SU-DHL-6 (cell line): ENCODE measurements at regions not wholly inside any gene's neighbourhood (a gene's known extent, or its start where the extent isn't known, plus 50 kb on each side); places are given as distances from the start of the nearest gene placed in this dataset.

ENCODE experiments used
- H2AFZ ChIP-seq: fragments of 200-600 bp; sonication (generic); 2 replicates; pipeline ENCODE4 v1.6.1; 2014; ENCODE audit warnings: low read depth, mild to moderate bottlenecking, moderate library complexity, mixed read lengths, antibody characterized with exemption, low read length; ENCODE audit not compliant: severe bottlenecking
- H3F3A ChIP-seq: fragments of 200-600 bp; shearing (Covaris generic); 2 replicates; pipeline ENCODE4 v1.6.0; 2016; ENCODE audit warnings: antibody characterized with exemption, mild to moderate bottlenecking; ENCODE audit not compliant: insufficient read depth
- H3K27ac ChIP-seq: fragments of 200-600 bp; sonication (generic); 2 replicates; pipeline ENCODE4 v1.5.1; 2016; ENCODE audit warnings: low read depth, mild to moderate bottlenecking, low read length, moderate library complexity, mixed read lengths
- H3K27me3 ChIP-seq: fragments of 200-600 bp; sonication (generic), shearing (Covaris generic); 2 replicates; pipeline ENCODE4 v1.6.0; 2014; ENCODE audit warnings: mild to moderate bottlenecking, low read length
- H3K36me3 ChIP-seq: fragments of 200-600 bp; sonication (generic); 2 replicates; pipeline ENCODE4 v1.6.1; 2014; ENCODE audit warnings: mild to moderate bottlenecking, low read length, mixed read lengths
- H3K4me2 ChIP-seq: fragments of 300-600, 200-600 bp; shearing (Covaris generic), sonication (generic); 2 replicates; pipeline ENCODE4 v1.6.0; 2014; ENCODE audit warnings: low read length, low read depth, mild to moderate bottlenecking; ENCODE audit not compliant: poor library complexity, severe bottlenecking
- H3K4me3 ChIP-seq: fragments of 200-600 bp; sonication (generic); 2 replicates; pipeline ENCODE4 v1.5.1; 2014; ENCODE audit warnings: antibody characterized with exemption, low read length, mild to moderate bottlenecking, mixed read lengths; ENCODE audit not compliant: insufficient read depth, poor library complexity, severe bottlenecking
- H3K79me2 ChIP-seq: fragments of 200-600 bp; sonication (generic); 2 replicates; pipeline ENCODE4 v1.6.1; 2014; ENCODE audit warnings: mild to moderate bottlenecking, low read length, moderate library complexity; ENCODE audit not compliant: insufficient read depth
- H3K9ac ChIP-seq: fragments of 200-600 bp; sonication (generic); 2 replicates; pipeline ENCODE4 v1.7.0; 2014; ENCODE audit warnings: mild to moderate bottlenecking, low read length
- H3K9me2 ChIP-seq: fragments of 200-600 bp; sonication (generic); replicated peaks from 2 replicates; pipeline ENCODE4 v1.6.1; 2014; ENCODE audit warnings: low read length; ENCODE audit not compliant: insufficient read depth
- H3K9me3 ChIP-seq: fragments of 200-600 bp; sonication (generic); 2 replicates; pipeline ENCODE4 v1.6.1; 2014; ENCODE audit warnings: low read length, mixed read lengths; ENCODE audit not compliant: insufficient read depth
- H4K20me1 ChIP-seq: fragments of 200-600 bp; sonication (generic); 2 replicates; pipeline ENCODE4 v1.6.1; 2014; ENCODE audit warnings: low read depth, mild to moderate bottlenecking, antibody characterized with exemption, low read length, moderate library complexity, mixed read lengths
- EZH2phosphoT487 ChIP-seq: fragments of 200-600 bp; sonication (generic), shearing (Covaris generic); conservative IDR thresholded peaks from 2 replicates; pipeline ENCODE4 v1.6.1; 2018; ENCODE audit warnings: mild to moderate bottlenecking, antibody characterized with exemption, low read length, moderate library complexity, mixed read lengths
- TF ChIP-seq, protein P1 (sequence below): fragments of 200-600 bp; sonication (generic); IDR thresholded peaks from one replicate; pipeline ENCODE4 v1.5.1; 2017; ENCODE audit warnings: antibody characterized with exemption, mild to moderate bottlenecking, low read length, moderate library complexity; ENCODE audit not compliant: insufficient read depth, poor library complexity, severe bottlenecking

DNA sequence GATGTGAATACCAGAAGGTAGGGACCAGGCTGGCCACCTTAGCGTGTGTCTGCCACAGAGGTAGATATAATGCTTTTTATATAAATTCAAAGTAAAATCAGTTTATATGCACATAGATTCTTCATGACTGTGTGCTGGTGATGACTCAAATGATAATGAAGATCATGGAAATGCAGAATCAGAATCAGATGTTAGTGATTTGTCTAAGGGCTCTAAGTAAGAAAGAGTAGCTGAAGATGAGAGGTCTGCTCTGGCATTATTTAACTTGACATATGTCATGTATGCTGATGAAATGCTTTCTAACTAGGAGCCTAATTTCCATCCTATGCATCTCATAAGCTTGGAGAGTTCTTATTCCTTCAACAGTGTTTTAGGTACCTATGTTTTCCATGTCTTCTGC lies 50.3 kb upstream of the DPH6 start:
- no peak for TF ChIP-seq EZH2phosphoT487
- TF ChIP-seq, protein P1, sequence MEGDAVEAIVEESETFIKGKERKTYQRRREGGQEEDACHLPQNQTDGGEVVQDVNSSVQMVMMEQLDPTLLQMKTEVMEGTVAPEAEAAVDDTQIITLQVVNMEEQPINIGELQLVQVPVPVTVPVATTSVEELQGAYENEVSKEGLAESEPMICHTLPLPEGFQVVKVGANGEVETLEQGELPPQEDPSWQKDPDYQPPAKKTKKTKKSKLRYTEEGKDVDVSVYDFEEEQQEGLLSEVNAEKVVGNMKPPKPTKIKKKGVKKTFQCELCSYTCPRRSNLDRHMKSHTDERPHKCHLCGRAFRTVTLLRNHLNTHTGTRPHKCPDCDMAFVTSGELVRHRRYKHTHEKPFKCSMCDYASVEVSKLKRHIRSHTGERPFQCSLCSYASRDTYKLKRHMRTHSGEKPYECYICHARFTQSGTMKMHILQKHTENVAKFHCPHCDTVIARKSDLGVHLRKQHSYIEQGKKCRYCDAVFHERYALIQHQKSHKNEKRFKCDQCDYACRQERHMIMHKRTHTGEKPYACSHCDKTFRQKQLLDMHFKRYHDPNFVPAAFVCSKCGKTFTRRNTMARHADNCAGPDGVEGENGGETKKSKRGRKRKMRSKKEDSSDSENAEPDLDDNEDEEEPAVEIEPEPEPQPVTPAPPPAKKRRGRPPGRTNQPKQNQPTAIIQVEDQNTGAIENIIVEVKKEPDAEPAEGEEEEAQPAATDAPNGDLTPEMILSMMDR = no peak
- no peaks in the 10 kb centered on the region for H3F3A ChIP-seq
- H3K36me3 ChIP-seq = no peaks in the 10 kb centered on the region
- H3K9me2 ChIP-seq = no peaks in the 10 kb centered on the region
- H3K4me3 ChIP-seq = no peak overlapping the region
- no peak overlapping the region for H3K9ac ChIP-seq
- no peaks in the 10 kb centered on the region for H3K9me3 ChIP-seq
- no peak overlapping the region for H3K4me2 ChIP-seq
- no peaks in the 10 kb centered on the region for H3K79me2 ChIP-seq
- no peaks in the 10 kb centered on the region for H4K20me1 ChIP-seq
- no peaks in the 10 kb centered on the region for H3K27me3 ChIP-seq
- no peak overlapping the region for H2AFZ ChIP-seq
- no peak overlapping the region for H3K27ac ChIP-seq

DNA sequence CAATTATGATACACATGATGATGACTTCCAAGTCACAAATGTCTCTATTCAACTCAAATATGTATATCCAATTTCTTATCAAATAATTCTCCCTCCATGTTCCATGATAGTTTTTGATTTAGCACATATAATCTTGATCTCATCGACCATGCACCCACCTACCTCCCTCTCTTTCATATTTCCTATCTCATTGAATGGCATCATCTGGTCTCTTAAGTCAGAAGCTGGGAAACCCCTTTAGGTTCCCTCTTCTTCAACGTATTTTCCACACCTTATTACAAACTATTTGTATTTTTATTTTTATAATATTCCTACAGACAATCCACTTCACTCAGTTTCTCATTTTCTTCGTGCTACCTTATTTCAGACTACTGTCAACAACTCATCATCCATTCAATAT lies 56.9 kb upstream of the DPH6 start:
- Histone ChIP-seq H3K79me2 (no peaks in the 10 kb centered on the region), H3K27ac (no peak overlapping the region), H3K27me3 (no peaks in the 10 kb centered on the region), H2AFZ (no peak overlapping the region), H4K20me1 (no peaks in the 10 kb centered on the region), H3F3A (no peaks in the 10 kb centered on the region), H3K9ac (no peak overlapping the region), H3K4me2 (no peak overlapping the region), H3K9me2 (no peaks in the 10 kb centered on the region), H3K36me3 (no peaks in the 10 kb centered on the region), H3K9me3 (no peaks in the 10 kb centered on the region), H3K4me3 (no peak overlapping the region)
- no peak for TF ChIP-seq EZH2phosphoT487
- TF ChIP-seq, protein P1 = no peak

DNA sequence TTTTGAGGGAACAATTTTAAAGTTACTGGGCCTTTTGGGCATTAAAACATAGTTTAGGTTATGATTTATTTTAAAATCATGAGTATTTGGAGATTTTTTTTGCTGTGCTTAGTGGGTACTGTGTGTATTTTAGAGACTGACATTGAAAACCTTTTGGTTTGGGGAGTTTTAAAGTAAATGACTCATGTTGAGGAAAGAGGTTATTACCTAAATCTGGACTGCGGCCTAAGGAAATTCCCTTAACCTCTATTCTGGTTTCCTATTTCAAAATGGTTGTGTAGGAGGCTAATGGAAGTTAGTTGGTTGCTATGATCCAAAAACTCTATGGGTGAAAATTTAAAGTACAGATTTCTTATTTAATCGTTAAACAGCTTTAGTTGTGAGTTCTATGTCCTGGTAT lies 57.3 kb upstream of the DPH6 start:
- Histone ChIP-seq H4K20me1 (no peaks in the 10 kb centered on the region), H3K9me3 (no peaks in the 10 kb centered on the region), H3K9ac (no peak overlapping the region), H3K4me2 (no peak overlapping the region), H3K79me2 (no peaks in the 10 kb centered on the region), H3K4me3 (no peak overlapping the region), H3K9me2 (no peaks in the 10 kb centered on the region), H3F3A (no peaks in the 10 kb centered on the region), H3K36me3 (no peaks in the 10 kb centered on the region), H3K27me3 (no peaks in the 10 kb centered on the region), H2AFZ (no peak overlapping the region), H3K27ac (no peak overlapping the region)
- no peak for TF ChIP-seq EZH2phosphoT487
- TF ChIP-seq, protein P1 = no peak

DNA sequence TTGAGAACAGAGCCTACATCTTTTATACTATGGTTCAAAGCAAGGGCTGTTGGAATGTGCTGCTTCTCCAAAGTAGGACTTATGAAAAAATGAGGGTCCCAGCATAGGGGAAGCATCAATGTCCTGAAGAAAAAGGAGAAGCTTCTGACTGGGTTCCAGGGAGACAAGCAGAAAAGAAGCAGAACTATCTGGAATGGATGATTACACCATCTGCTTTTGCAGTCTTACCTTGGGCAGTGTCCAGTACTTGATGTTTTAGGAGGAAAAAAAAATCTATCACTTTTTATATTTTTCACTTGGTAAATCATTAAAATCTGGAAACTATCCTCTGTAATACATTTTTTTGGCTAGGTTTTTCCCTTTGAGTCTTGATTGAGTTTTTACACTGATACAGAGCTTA lies 57.9 kb upstream of the DPH6 start:
- Histone ChIP-seq H3K4me3 (no peak overlapping the region), H4K20me1 (no peaks in the 10 kb centered on the region), H3K36me3 (no peaks in the 10 kb centered on the region), H3K9ac (no peak overlapping the region), H3K27ac (no peak overlapping the region), H3F3A (no peaks in the 10 kb centered on the region), H3K9me3 (no peaks in the 10 kb centered on the region), H3K79me2 (no peaks in the 10 kb centered on the region), H3K4me2 (no peak overlapping the region), H2AFZ (no peak overlapping the region), H3K27me3 (no peaks in the 10 kb centered on the region), H3K9me2 (no peaks in the 10 kb centered on the region)
- TF ChIP-seq, protein P1 = no peak
- TF ChIP-seq EZH2phosphoT487 = no peak
